Keratinocyte (primary cell): ENCODE measurements at regions not wholly inside any gene's neighbourhood (a gene's known extent, or its start where the extent isn't known, plus 50 kb on each side); places are given as distances from the start of the nearest gene placed in this dataset.

Experiments
- EZH2 ChIP-seq: IDR thresholded peaks from one replicate; pipeline ENCODE4 v1.6.1; 2012; ENCODE audit warnings: inconsistent platforms, mild to moderate bottlenecking, low read length, moderate library complexity
- TF ChIP-seq, protein P1 (sequence below), 3 experiments: IDR thresholded peaks in 1 of 3; conservative IDR thresholded peaks in 1 of 3; optimal IDR thresholded peaks in 1 of 3; 2 replicates in 2 of 3; 3 replicates in 1 of 3; pipeline versions ENCODE3 to v1.5.1; 2011; ENCODE audit warnings: low read length in 3 of 3, mild to moderate bottlenecking in 3 of 3, moderate library complexity in 2 of 3, control low read depth in 1 of 3, inconsistent platforms in 1 of 3; ENCODE audit not compliant: insufficient read depth in 2 of 3; ENCODE audit errors: extremely low read depth in 1 of 3

DNA sequence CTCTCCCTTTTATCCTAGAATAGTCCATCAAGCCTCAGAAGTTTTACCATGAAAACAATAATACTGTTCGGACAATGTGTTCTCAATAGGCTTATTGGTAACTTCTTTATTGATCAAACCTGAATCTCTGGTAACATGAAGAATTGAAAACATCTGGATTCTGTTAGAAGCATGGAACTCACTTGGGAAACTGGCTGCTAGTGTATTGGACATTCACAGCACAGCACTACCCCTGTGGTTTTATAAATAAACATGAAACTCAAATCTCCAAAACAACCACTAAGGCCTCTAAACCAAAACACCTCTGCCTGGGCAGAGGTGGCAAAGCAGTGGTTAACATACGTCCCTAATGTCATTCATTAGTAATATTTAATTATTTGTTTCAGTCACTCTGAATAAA, 157.6 kb upstream of the KCNQ5 start:
- TF ChIP-seq, protein P1, sequence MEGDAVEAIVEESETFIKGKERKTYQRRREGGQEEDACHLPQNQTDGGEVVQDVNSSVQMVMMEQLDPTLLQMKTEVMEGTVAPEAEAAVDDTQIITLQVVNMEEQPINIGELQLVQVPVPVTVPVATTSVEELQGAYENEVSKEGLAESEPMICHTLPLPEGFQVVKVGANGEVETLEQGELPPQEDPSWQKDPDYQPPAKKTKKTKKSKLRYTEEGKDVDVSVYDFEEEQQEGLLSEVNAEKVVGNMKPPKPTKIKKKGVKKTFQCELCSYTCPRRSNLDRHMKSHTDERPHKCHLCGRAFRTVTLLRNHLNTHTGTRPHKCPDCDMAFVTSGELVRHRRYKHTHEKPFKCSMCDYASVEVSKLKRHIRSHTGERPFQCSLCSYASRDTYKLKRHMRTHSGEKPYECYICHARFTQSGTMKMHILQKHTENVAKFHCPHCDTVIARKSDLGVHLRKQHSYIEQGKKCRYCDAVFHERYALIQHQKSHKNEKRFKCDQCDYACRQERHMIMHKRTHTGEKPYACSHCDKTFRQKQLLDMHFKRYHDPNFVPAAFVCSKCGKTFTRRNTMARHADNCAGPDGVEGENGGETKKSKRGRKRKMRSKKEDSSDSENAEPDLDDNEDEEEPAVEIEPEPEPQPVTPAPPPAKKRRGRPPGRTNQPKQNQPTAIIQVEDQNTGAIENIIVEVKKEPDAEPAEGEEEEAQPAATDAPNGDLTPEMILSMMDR (optimal IDR thresholded peaks at IDR 0.05 in 1 of 3, IDR thresholded peaks at IDR 0.05 in 1 of 3, conservative IDR thresholded peaks at IDR 0.05 in 1 of 3; ENCODE audit: extremely low read depth in 1 of 3, insufficient read depth in 2 of 3, low read length in 3 of 3) = no peak
- TF ChIP-seq EZH2 = no peak
